RPMI7951 (cell line): ENCODE measurements at regions not wholly inside any gene's neighbourhood (a gene's known extent, or its start where the extent isn't known, plus 50 kb on each side); places are given as distances from the start of the nearest gene placed in this dataset.

Experiments used
- DNase-seq: peaks from one replicate; pipeline ENCODE4 v3.0.0-alpha.2; 2012; ENCODE audit warnings: low read depth

GRCh38 chr6:47117314-47117713 is 75.2 kb upstream of the ADGRF1 start:
- DNase-seq: no peak

GRCh38 chr6:47116606-47117005 is 74.5 kb upstream of the ADGRF1 start:
- DNase-seq: no peak

- DNase-seq: no peak
Measured at GRCh38 chr6:47116086-47116485, 74.0 kb upstream of the ADGRF1 start.

- no peak for DNase-seq
Measured at GRCh38 chr6:47114460-47114859, 72.3 kb upstream of the ADGRF1 start.

GRCh38 chr6:47112317-47112716 is 70.2 kb upstream of the ADGRF1 start:
- no peak for DNase-seq

DNA sequence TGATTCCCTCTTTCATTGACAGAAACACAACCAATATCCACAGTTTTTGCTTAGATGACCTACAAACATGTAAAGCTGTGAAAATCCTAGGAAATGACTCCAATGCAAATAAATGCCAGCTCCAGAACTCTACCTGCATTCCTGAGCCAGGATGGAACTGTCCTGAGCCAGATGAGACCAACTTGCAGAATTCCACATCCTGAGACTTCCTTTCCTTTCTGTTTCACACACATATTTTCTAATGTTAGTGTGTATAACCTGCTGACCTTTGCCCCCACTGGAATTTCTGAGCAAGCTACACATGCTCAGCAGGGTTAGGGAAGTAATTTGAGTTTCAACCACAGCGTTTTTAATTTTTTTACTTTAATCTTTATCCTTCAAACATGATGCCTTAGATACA is 69.6 kb upstream of the ADGRF1 start:
- no peak for DNase-seq

DNA sequence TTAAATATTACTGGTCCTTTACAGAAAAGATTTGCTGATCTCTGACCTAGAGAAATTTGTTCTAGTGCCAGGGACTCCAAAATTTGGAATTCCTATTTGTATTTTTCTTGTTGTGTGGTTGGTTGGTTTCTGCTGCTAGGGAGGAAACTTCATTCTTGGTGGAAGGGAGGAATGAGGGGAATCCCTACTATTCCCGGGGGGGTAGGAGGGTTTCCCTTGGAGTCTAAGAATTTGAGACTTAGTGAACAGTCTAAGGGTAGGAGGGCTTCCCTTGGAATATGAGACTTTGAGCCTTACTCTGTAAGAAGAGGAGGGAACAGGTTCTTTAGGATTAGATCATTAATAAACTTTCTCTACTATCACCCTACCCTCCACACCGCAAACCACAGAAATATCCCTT is 67.1 kb upstream of the ADGRF1 start:
- no peak for DNase-seq

DNA sequence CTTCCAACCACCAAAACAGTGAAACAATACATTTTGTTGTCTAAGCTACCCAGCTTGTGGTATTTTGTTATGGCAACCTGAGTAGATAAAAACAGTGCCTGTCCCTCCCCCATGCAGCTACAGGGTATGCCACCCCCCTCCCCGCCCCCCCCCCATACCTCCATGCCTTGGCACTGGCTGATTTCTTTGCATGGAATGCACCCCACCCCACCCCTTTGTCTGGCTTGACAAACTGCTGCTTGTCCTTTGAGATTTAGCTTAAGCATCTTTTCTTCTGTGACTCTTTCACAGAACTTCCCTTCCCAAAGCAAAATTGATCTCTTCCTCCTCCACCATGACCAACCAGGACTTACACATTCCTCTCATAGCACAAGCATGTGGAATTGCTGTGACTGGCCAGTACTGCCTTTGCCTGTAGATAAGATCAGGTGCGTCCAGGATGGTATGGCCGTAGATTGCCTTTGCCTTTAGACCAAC is 64.6 kb upstream of the ADGRF1 start:
- peak; percentile 36 for DNase-seq

- peak; percentile 43 for DNase-seq
Measured at GRCh38 chr6:47106216-47106615, 64.1 kb upstream of the ADGRF1 start.

DNA sequence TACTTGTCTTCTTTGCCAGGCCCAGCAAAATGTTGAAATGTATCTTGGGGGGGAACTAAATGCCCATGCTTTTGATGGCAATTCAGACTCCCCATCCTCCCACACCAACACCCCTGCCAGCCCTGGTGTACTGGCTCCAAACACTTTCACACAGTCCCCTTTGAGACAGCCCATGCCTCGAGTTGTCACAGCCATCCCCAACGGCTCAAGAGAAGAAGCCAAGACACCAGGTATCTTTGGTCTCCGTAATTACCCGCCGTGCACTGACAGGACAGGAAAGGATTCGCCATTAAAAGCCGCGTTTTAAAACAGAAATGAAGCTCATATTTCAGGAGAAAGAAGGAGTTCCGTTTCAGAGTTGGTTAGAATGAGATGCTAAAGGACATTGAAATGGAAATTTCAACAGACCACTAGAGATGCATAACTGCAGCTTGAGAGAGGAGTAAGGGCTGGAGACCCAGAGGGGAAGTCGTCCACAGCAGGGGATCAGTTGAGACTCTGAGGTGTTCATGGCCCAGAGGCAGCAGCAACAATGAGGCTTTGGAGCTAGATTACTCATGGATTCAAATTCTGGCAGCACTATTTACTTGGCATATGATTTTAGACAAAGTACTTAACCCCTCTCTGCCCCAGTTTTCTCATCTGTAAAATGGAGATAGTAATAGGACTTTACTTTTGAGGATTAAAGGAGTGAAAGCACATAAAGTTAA is 63.5 kb upstream of the ADGRF1 start:
- DNase-seq: peak; percentile 39

DNA sequence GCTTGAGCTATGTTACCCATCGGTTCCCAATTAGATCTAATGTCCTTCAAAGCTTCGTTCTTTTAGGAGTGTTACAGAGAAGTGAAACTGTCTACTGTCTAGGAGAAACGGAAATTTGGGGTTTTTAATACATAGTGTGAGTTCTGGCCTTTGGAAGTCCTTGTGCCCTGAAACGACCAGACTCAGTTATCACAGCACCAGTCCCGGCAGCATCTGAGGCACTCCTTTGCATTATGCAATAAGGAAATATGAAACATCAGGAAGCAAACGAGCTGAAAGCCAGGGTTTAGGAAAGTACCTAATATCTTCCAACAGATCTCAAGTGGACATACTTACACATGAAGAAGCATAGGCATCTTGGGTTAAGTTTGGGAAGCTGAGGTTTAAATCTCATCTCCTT is 61.8 kb upstream of the ADGRF1 start:
- peak; percentile 46 for DNase-seq

- peak; percentile 56 for DNase-seq
Measured at GRCh38 chr6:47102331-47102730, 60.2 kb upstream of the ADGRF1 start.

DNA sequence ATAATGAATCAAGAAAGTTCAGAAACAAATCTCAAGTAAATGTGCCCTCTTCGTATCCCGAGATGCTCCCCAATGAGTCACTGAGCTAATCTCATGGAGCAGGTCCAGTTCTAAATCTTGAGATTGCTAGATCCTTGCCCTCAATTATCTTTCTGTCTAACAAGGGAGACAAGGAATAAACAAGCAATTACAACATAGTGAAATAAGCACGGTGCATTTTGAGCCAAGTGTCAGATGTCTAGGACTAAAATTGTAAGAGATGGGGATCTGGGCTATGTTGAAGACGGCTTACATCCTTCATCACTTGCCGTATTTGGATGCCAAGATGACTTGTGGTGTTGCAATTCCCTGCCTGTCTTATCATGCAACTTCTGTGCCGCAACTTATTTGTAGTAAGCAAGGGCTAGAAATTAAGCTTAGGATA is 56.5 kb upstream of the ADGRF1 start:
- peak; percentile 75 for DNase-seq

- DNase-seq: peak; percentile 89
Measured at GRCh38 chr6:47097092-47097945, 55.2 kb upstream of the ADGRF1 start.

- DNase-seq: peak; percentile 99
Measured at GRCh38 chr6:47096211-47096895, 54.2 kb upstream of the ADGRF1 start.

DNA sequence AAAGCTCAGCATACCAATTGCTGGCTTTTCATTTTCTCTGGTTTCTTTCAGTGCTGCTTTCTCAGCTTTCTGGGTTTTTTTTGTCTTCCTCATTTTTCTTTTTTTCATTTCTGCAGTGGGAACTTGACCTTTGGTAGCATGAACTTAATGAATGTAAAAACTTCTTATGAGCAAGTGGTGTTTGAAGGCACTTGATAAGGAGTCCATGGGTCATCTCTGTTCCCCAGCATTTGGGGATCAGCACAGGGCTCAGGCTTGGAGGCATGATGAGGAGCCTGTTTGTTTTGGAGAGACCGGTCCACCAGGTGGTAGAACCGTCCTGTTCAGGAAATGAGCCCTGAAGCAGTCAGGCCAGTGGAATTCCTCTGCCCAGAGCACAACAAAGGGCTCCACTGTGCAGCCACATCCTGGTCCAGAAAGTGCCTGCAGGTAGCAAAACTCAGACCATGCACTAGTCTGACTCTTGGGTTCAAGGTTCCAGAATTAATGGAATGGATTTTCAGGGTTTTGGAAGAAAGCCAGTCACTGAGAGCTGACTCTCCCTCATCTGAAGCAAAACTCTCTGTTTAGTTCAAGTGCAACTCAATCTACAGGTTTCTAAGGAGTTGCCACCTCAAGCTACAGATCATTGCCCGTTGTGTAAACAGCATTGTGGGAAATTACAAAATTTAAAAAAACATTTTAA is 52.3 kb upstream of the ADGRF1 start:
- peak; percentile 91 for DNase-seq

DNA sequence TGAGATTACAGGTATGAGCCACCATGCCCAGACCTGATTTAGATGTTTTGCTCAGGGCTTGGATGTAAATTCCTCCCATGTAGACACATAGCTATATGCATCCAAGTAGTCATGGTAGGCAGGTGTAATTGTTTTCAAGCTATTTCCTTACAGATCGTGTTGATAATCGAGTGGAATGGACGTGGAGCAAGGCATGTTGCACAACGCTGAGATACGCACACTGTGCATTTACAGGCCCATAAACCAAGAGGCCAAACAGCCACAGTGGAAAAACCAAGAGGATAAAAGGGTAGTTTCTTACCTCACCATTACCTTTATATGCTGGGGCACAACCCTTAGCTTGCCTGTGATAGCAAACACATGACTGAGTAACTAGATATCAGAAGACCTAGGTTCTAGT is 51.0 kb upstream of the ADGRF1 start:
- no peak for DNase-seq

DNA sequence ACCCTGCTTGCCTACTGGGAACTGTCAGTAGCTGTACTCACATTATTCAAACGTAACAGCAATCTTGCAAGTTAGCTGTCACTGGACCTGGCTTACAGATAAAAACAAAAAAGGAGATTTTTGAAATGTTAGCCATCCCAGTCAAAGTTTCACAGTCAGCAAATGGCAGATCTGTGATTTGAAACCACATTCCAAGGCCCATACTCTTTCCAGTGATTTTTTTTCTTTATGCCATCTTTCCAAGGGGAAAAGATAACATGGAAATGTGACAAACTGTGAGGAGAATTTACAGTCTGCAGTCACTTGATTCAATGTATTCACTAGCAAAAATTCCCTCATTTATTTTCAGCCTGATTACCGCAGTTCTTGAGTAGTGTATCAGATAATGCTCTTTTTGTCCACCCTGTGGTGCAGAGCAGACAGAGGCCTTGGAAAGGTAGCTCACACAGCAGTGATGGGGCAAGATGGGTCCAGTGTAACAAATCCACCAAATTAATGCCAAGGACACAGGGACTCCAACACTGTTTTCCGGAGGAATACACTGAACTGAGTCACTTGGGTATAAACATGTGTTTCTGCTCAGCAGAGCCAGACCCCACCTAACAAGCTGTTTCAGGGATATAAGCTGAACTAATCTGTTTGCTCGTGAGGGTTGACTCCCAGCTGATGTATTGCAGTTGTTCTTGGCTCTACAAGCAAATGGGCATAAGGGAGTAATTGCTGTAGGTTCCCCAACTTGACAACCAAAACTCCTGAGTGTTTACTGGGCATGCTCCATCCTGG is 49.9 kb upstream of the ADGRF1 start:
- peak; percentile 91 for DNase-seq
